NB4 (cell line): ENCODE measurements at regions not wholly inside any gene's neighbourhood (a gene's known extent, or its start where the extent isn't known, plus 50 kb on each side); places are given as distances from the start of the nearest gene placed in this dataset.

Source experiments
- POLR2A ChIP-seq: IDR thresholded peaks from 2 replicates; pipeline ENCODE4 v1.6.1; 2011; ENCODE audit warnings: mild to moderate bottlenecking; ENCODE audit not compliant: insufficient read length; ENCODE audit errors: extremely low read depth
- TF ChIP-seq, protein P1 (sequence below): IDR thresholded peaks from one replicate; pipeline ENCODE4 v1.5.1; 2012; ENCODE audit warnings: low read depth, low read length
- TF ChIP-seq, protein P2 (sequence below): IDR thresholded peaks from 2 replicates; pipeline ENCODE4 v1.6.1; 2011; ENCODE audit warnings: low read depth, low read length

DNA sequence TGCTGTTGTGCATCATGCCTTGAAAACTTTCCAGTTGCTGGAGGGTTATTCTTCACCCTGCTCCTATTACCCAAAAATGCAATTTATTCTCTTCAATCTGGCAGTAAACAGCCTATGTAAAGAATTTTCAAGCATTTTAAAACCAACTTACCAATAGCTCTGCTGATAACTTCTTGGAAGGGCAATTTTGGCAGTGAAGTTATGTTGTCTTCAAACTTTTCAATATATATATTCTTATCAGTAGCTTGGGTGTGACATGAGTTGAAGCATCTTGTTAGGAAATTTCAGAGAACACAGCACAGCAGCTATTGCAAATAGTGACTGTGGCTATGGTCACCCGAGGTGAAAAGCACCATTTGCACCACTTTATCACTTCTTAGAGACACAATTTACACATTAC is 395.5 kb downstream of the STK39 start:
- TF ChIP-seq, protein P1, sequence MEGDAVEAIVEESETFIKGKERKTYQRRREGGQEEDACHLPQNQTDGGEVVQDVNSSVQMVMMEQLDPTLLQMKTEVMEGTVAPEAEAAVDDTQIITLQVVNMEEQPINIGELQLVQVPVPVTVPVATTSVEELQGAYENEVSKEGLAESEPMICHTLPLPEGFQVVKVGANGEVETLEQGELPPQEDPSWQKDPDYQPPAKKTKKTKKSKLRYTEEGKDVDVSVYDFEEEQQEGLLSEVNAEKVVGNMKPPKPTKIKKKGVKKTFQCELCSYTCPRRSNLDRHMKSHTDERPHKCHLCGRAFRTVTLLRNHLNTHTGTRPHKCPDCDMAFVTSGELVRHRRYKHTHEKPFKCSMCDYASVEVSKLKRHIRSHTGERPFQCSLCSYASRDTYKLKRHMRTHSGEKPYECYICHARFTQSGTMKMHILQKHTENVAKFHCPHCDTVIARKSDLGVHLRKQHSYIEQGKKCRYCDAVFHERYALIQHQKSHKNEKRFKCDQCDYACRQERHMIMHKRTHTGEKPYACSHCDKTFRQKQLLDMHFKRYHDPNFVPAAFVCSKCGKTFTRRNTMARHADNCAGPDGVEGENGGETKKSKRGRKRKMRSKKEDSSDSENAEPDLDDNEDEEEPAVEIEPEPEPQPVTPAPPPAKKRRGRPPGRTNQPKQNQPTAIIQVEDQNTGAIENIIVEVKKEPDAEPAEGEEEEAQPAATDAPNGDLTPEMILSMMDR, result no peak
- TF ChIP-seq POLR2A, result no peak
- TF ChIP-seq, protein P2, sequence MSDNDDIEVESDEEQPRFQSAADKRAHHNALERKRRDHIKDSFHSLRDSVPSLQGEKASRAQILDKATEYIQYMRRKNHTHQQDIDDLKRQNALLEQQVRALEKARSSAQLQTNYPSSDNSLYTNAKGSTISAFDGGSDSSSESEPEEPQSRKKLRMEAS, result no peak
